Body of pancreas (tissue), 4 donors: ENCODE measurements at regions not wholly inside any gene's neighbourhood (a gene's known extent, or its start where the extent isn't known, plus 50 kb on each side); places are given as distances from the start of the nearest gene placed in this dataset.

Experiments
- ATAC-seq: fragments of 150-250 bp; one replicate; pipeline ENCODE4 v1.9.1; 2016
- DNase-seq, 4 donors: peaks; one replicate each; pipeline ENCODE4 v3.0.0-alpha.2; 2019
- H3K27ac ChIP-seq, 4 donors: fragments of 200-600 bp; sonication (generic); 1 replicate in 3 of 4; 2 replicates in 1 of 4; pipeline versions ENCODE4 v1.5.1 to v1.6.1; 2016 to 2019; ENCODE audit warnings: mild to moderate bottlenecking in 1 of 4, mixed read lengths in 1 of 4, moderate library complexity in 1 of 4
- H3K27me3 ChIP-seq, 2 donors: fragments of 200-600 bp; sonication (generic); one replicate each; pipeline ENCODE4 v1.6.0; 2016; ENCODE audit warnings: mild to moderate bottlenecking in 1 of 2
- H3K36me3 ChIP-seq, 2 donors: fragments of 200-600 bp; sonication (generic); replicated peaks in 1 of 2; 2 replicates each; pipeline ENCODE4 v1.5.1; 2016; ENCODE audit warnings: low read depth in 2 of 2; ENCODE audit not compliant: insufficient read depth in 1 of 2
- H3K4me1 ChIP-seq: fragments of 200-600 bp; sonication (generic); one replicate; pipeline ENCODE4 v1.6.0; 2016
- H3K4me3 ChIP-seq, 2 donors: fragments of 200-600 bp; sonication (generic); 1 replicate in 1 of 2; 2 replicates in 1 of 2; pipeline ENCODE4 v1.5.1; 2016 to 2019
- H3K9me3 ChIP-seq, 3 donors: fragments of 200-600 bp; sonication (generic); 1 replicate in 2 of 3; 2 replicates in 1 of 3; pipeline ENCODE4 v1.5.1; 2016
- CTCF ChIP-seq, 7 experiments: fragments of 450-650 bp in 4 of 7; fragments of 200-600 bp in 3 of 7; sonication (generic) in 3 of 7; IDR thresholded peaks; one replicate each; pipeline ENCODE4 v1.5.1; 2016 to 2019; ENCODE audit warnings: antibody characterized with exemption in 7 of 7
- POLR2A ChIP-seq, 3 donors: fragments of 450-650 bp; IDR thresholded peaks; one replicate each; pipeline ENCODE4 v1.6.1; 2016; ENCODE audit warnings: antibody characterized with exemption in 3 of 3, mild to moderate bottlenecking in 2 of 3
- WGBS, 2 donors: methylation state at CpG; one replicate each; pipeline ENCODE4 v1.1.5; 2017; 5-methylcytosine and 5-hydroxymethylcytosine counted together
- intact Hi-C: fragments of 100-400 bp; cut with DNase I; formaldehyde crosslinking; loops from one replicate; pipeline ENCODE4 v1.15.1; 2023

GRCh38 chr1:181366910-181367309 is 116.4 kb upstream of the CACNA1E start:
- intact Hi-C loops = no loop called here
- H3K36me3 ChIP-seq = no peaks in the 10 kb centered on the region
- H3K9me3 ChIP-seq = no peaks in the 10 kb centered on the region
- H3K27me3 ChIP-seq = no peaks in the 10 kb centered on the region
- DNase-seq = no peak
- H3K4me3 ChIP-seq = no peak overlapping the region
- no peak for ATAC-seq
- WGBS, 2 donors = 90 to 92% methylated on average over 8 of the region's 8 CpGs
- TF ChIP-seq POLR2A (IDR thresholded peaks at IDR 0.05) = no peak
- no peak for TF ChIP-seq CTCF (IDR thresholded peaks at IDR 0.05)
- no peak overlapping the region for H3K27ac ChIP-seq
- H3K4me1 ChIP-seq = no peaks in the 10 kb centered on the region

- Histone ChIP-seq H3K9me3 (no peaks in the 10 kb centered on the region), H3K27ac (no peak overlapping the region), H3K4me1 (no peaks in the 10 kb centered on the region), H3K36me3 (no peaks in the 10 kb centered on the region), H3K27me3 (no peaks in the 10 kb centered on the region), H3K4me3 (no peak overlapping the region)
- intact Hi-C loops = no loop called here
- DNase-seq (no peak), ATAC-seq (no peak)
- 69% methylated on average over 4 of the region's 4 CpGs for WGBS, 2 donors
- TF ChIP-seq POLR2A (IDR thresholded peaks at IDR 0.05) (no peak), CTCF (IDR thresholded peaks at IDR 0.05) (no peak)
Measured at GRCh38 chr1:181369416-181369815, 113.9 kb upstream of the CACNA1E start.

- no peaks in the 10 kb centered on the region for H3K9me3 ChIP-seq
- no peak overlapping the region for H3K27ac ChIP-seq
- H3K27me3 ChIP-seq = no peaks in the 10 kb centered on the region
- WGBS, 2 donors = 61 to 70% methylated on average over 6 of the region's 6 CpGs
- DNase-seq (peak in 2 of 4 donors; percentile 11 to 16), ATAC-seq (no peak)
- no peaks in the 10 kb centered on the region for H3K36me3 ChIP-seq
- intact Hi-C loops = no loop called here
- TF ChIP-seq CTCF (IDR thresholded peaks at IDR 0.05) = no peak
- H3K4me1 ChIP-seq = no peaks in the 10 kb centered on the region
- H3K4me3 ChIP-seq = no peak overlapping the region
Measured at GRCh38 chr1:181383695-181384094, 99.6 kb upstream of the CACNA1E start.

GRCh38 chr1:181386340-181386739 is 97.0 kb upstream of the CACNA1E start:
- TF ChIP-seq CTCF (IDR thresholded peaks at IDR 0.05) (no peak), POLR2A (IDR thresholded peaks at IDR 0.05) (no peak)

GRCh38 chr1:181386951-181387350 is 96.4 kb upstream of the CACNA1E start:
- H3K27me3 ChIP-seq = no peaks in the 10 kb centered on the region
- H3K9me3 ChIP-seq = no peaks in the 10 kb centered on the region
- H3K27ac ChIP-seq = no peak overlapping the region
- no peak for DNase-seq
- TF ChIP-seq CTCF (IDR thresholded peaks at IDR 0.05) = no peak
- TF ChIP-seq POLR2A (IDR thresholded peaks at IDR 0.05) = no peak
- no peak for ATAC-seq
- intact Hi-C loops = no loop called here
- peaks cover 8% of the 10 kb centered on the region for H3K4me1 ChIP-seq
- no peak overlapping the region for H3K4me3 ChIP-seq
- no peaks in the 10 kb centered on the region for H3K36me3 ChIP-seq
- 53 to 81% methylated on average over 3 to 6 of the region's 6 CpGs for WGBS, 2 donors

More at GRCh38 chr1:181386340-181386739, 97.0 kb upstream of the CACNA1E start:
- intact Hi-C loops = no loop called here
- Histone ChIP-seq H3K27ac (no peak overlapping the region), H3K36me3 (no peaks in the 10 kb centered on the region), H3K27me3 (no peaks in the 10 kb centered on the region), H3K4me1 (peaks cover 8% of the 10 kb centered on the region), H3K4me3 (no peak overlapping the region), H3K9me3 (no peaks in the 10 kb centered on the region)
- ATAC-seq = no peak
- 29 to 33% methylated on average over 2 of the region's 2 CpGs for WGBS, 2 donors
- DNase-seq = no peak
